ENCODE measurements at regions not wholly inside any gene's neighbourhood (a gene's known extent, or its start where the extent isn't known, plus 50 kb on each side); places are given as distances from the start of the nearest gene placed in this dataset.

DNA sequence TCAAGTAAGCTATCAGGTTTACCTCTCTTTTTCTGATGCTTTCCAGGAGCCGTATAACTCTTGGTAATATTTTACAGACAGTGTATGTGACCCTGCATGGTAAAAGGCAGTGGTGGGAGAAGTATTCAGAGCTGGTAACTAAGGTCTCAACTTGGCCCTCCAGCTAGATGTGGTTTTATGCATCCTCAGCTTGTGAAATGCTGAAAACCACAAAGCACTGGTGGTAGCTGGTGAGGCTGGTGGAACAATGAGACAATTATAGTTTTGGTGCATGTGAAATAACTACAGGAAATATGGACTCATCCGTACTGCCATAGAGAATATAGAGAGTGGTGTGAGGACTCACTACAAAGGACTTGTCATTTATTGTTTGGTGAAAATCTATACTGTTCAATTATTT, 383.0 kb upstream of the PCDH15 start:
- no peaks in the 10 kb centered on the region for H3K9me3 ChIP-seq (ENCODE audit: insufficient read depth in 2 of 2, low read depth in 1 of 2, low read length in 1 of 2)
- TF ChIP-seq SAP30 (IDR thresholded peaks at IDR 0.05; ENCODE audit: insufficient read depth, insufficient replicate concordance, low read length): no peak
- no peak for TF ChIP-seq TCF12 (IDR thresholded peaks at IDR 0.05; ENCODE audit: low read depth, low read length)
- TF ChIP-seq, protein P1, sequence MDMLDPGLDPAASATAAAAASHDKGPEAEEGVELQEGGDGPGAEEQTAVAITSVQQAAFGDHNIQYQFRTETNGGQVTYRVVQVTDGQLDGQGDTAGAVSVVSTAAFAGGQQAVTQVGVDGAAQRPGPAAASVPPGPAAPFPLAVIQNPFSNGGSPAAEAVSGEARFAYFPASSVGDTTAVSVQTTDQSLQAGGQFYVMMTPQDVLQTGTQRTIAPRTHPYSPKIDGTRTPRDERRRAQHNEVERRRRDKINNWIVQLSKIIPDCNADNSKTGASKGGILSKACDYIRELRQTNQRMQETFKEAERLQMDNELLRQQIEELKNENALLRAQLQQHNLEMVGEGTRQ (IDR thresholded peaks at IDR 0.05; ENCODE audit: low read length): no peak
- no peak for TF ChIP-seq BCL11A (IDR thresholded peaks at IDR 0.05; ENCODE audit: low read depth in 2 of 2, low read length in 2 of 2)
- TF ChIP-seq RBBP5 (IDR thresholded peaks at IDR 0.05; ENCODE audit: borderline replicate concordance, low read depth, low read length): no peak
- no peak for TF ChIP-seq EGR1 (IDR thresholded peaks at IDR 0.05; ENCODE audit: borderline replicate concordance, low read depth, low read length)
- TF ChIP-seq, protein P2, sequence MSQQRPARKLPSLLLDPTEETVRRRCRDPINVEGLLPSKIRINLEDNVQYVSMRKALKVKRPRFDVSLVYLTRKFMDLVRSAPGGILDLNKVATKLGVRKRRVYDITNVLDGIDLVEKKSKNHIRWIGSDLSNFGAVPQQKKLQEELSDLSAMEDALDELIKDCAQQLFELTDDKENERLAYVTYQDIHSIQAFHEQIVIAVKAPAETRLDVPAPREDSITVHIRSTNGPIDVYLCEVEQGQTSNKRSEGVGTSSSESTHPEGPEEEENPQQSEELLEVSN (IDR thresholded peaks at IDR 0.05): no peak
- no peak for TF ChIP-seq POLR2A (IDR thresholded peaks at IDR 0.05; ENCODE audit: control extremely low read depth in 1 of 2, low read depth in 2 of 2, low read length in 2 of 2)
- TF ChIP-seq BACH1 (IDR thresholded peaks at IDR 0.05; ENCODE audit: low read length): no peak
- TF ChIP-seq TEAD4 (IDR thresholded peaks at IDR 0.05; ENCODE audit: low read depth, low read length): no peak
- TF ChIP-seq CTBP2 (IDR thresholded peaks at IDR 0.05; ENCODE audit: borderline replicate concordance, insufficient read depth, insufficient read length, low read length): no peak
- no peak for TF ChIP-seq GABPA (IDR thresholded peaks at IDR 0.05; ENCODE audit: borderline replicate concordance, insufficient read depth, low read length)
- no peaks in the 10 kb centered on the region for H3K36me3 ChIP-seq (ENCODE audit: control insufficient read depth in 2 of 4, insufficient read depth in 4 of 4, low read length in 3 of 4)
- H3K4me2 ChIP-seq (ENCODE audit: insufficient read depth in 1 of 2, low read depth in 2 of 2, low read length in 2 of 2): no peak overlapping the region
- H3K18ac ChIP-seq (ENCODE audit: extremely low read depth, low read length): no peak overlapping the region
- no peak overlapping the region for H3K4ac ChIP-seq (replicated peaks; ENCODE audit: insufficient read length, low read depth, low read length)
- no peaks in the 10 kb centered on the region for H4K20me1 ChIP-seq (replicated peaks in 1 of 2; ENCODE audit: control insufficient read depth in 1 of 2, insufficient read depth in 2 of 2, low read length in 2 of 2)
- H4K8ac ChIP-seq (ENCODE audit: extremely low read depth, insufficient read depth, low read length): no peak overlapping the region
- no peak overlapping the region for H2BK5ac ChIP-seq (ENCODE audit: low read depth, low read length)
- H3K79me1 ChIP-seq (ENCODE audit: low read depth, low read length): no peaks in the 10 kb centered on the region
- no peaks in the 10 kb centered on the region for H3K27me3 ChIP-seq (replicated peaks in 1 of 4; ENCODE audit: control insufficient read depth in 3 of 4, extremely low read depth in 1 of 4, insufficient read depth in 3 of 4, low read length in 3 of 4)
- H2AFZ ChIP-seq (ENCODE audit: low read length): peak overlapping the region; percentile 94
- FAIRE-seq: no peak
- no peaks in the 10 kb centered on the region for H3K4me1 ChIP-seq (replicated peaks in 1 of 4; ENCODE audit: control insufficient read depth in 3 of 4, insufficient read depth in 4 of 4, low read length in 3 of 4)
- H3K56ac ChIP-seq (replicated peaks; ENCODE audit: insufficient read length, low read depth, low read length): no peak overlapping the region
- no peaks in the 10 kb centered on the region for H3K23me2 ChIP-seq (ENCODE audit: low read depth, low read length)
- no peak overlapping the region for H3K23ac ChIP-seq (ENCODE audit: insufficient read length)
- no peak overlapping the region for H4K91ac ChIP-seq (replicated peaks; ENCODE audit: insufficient read length, low read length)
- no peak overlapping the region for H4K5ac ChIP-seq (ENCODE audit: insufficient read length, low read depth, low read length)
- CTCF ChIA-PET (ENCODE audit: partially characterized antibody): interaction anchor here (1.0 kb wide), 1 partner anchor 13 kb away, joined by 3 read pairs; no protein-coding TSS in a partner anchor
- no peak overlapping the region for H2BK120ac ChIP-seq (replicated peaks; ENCODE audit: low read depth, low read length)
- POLR2A ChIA-PET (ENCODE audit: partially characterized antibody): no interaction called here
- no peak overlapping the region for H3K27ac ChIP-seq (ENCODE audit: low read depth, low read length)
- no peak for DNase-seq (ENCODE audit: low read depth in 1 of 2, low spot score in 2 of 2)
- H3K79me2 ChIP-seq (ENCODE audit: control insufficient read depth in 1 of 2, insufficient read depth in 2 of 2, low read length in 2 of 2): no peaks in the 10 kb centered on the region
- no peak overlapping the region for H2AK5ac ChIP-seq (ENCODE audit: low read depth, low read length)
- H2BK12ac ChIP-seq (ENCODE audit: low read depth, low read length): no peak overlapping the region
- H3K4me3 ChIP-seq (ENCODE audit: extremely low read depth in 1 of 4, insufficient read depth in 2 of 4, low read depth in 3 of 4, low read length in 4 of 4): no peak overlapping the region
- no peak overlapping the region for H3K9ac ChIP-seq (replicated peaks in 1 of 4; ENCODE audit: extremely low read depth in 1 of 4, low read depth in 3 of 4, low read length in 3 of 4)
- no peak overlapping the region for H3K14ac ChIP-seq (ENCODE audit: insufficient read length)
- 80% methylated on average over 2 of the region's 2 CpGs; no CpG with 5 or more reads in 1 of the 2 experiments for WGBS, 2 experiments (ENCODE audit: extremely low coverage in 1 of 2, insufficient coverage in 1 of 2, insufficient read length in 1 of 2, insufficient replicate concordance in 2 of 2, low coverage in 1 of 2, low lambda C conversion rate in 2 of 2, missing lambda C conversion rate in 1 of 2)
- no peak overlapping the region for H2BK15ac ChIP-seq (ENCODE audit: low read length)
- no peak overlapping the region for H2BK20ac ChIP-seq (ENCODE audit: low read length)

All from H1 (cell line).